ENCODE measurements at regions not wholly inside any gene's neighbourhood (a gene's known extent, or its start where the extent isn't known, plus 50 kb on each side); places are given as distances from the start of the nearest gene placed in this dataset.

- TF ChIP-seq POLR2A (IDR thresholded peaks at IDR 0.05) (no peak), CTCF (IDR thresholded peaks at IDR 0.05) (no peak)
Measured at GRCh38 chr13:58434943-58435342, 803.4 kb downstream of the PCDH17 start.

Measured in tibial nerve (tissue), 3 donors.